IMR-90 (cell line): ENCODE measurements at regions not wholly inside any gene's neighbourhood (a gene's known extent, or its start where the extent isn't known, plus 50 kb on each side); places are given as distances from the start of the nearest gene placed in this dataset.

Source experiments
- CTCF ChIP-seq: conservative IDR thresholded peaks from 2 replicates; pipeline ENCODE4 v1.5.1; 2012; ENCODE audit warnings: mild to moderate bottlenecking, low read depth, low read length, improper control_type of control experiment
- POLR2A ChIP-seq: IDR thresholded peaks from 2 replicates; pipeline ENCODE4 v1.6.1; 2012; ENCODE audit warnings: mild to moderate bottlenecking, low read depth, low read length

- TF ChIP-seq CTCF = no peak
- TF ChIP-seq POLR2A = no peak
Observed at GRCh38 chr3:152719264-152719663, 115.7 kb upstream of the P2RY1 start.
